Dendritic cell treated with granulocyte-macrophage colony-stimulating factor and Interleukin-4, amounts not matched to agents 40 ng/mL and 50 ng/mL, for 4 days (primary cell): ENCODE measurements at regions not wholly inside any gene's neighbourhood (a gene's known extent, or its start where the extent isn't known, plus 50 kb on each side); places are given as distances from the start of the nearest gene placed in this dataset.
"Not testable (repeated sequence)": the region's sequence is repeated elsewhere in the genome, so short reads cannot be mapped to it uniquely, and the experiment has no call there.

Experiments used
- H3K27ac Mint-ChIP-seq: one replicate; pipeline ENCODE4 v1.8.0; 2022; ENCODE audit warnings: mild to moderate bottlenecking, mixed read lengths
- H3K27me3 Mint-ChIP-seq: one replicate; pipeline ENCODE4 v1.8.0; 2022; ENCODE audit warnings: mild to moderate bottlenecking, mixed read lengths
- H3K36me3 Mint-ChIP-seq: one replicate; pipeline ENCODE4 v1.8.0; 2022; ENCODE audit warnings: low read depth, mixed read lengths
- H3K4me1 Mint-ChIP-seq: one replicate; pipeline ENCODE4 v1.8.0; 2022; ENCODE audit warnings: low read depth, mixed read lengths
- H3K4me3 Mint-ChIP-seq: one replicate; pipeline ENCODE4 v1.8.0; 2022; ENCODE audit warnings: mild to moderate bottlenecking, moderate library complexity, mixed read lengths
- H3K9me3 Mint-ChIP-seq: one replicate; pipeline ENCODE4 v1.8.0; 2022; ENCODE audit warnings: mixed read lengths
- intact Hi-C: fragments of 100-400 bp; cut with micrococcal nuclease; formaldehyde crosslinking; loops from one replicate; pipeline ENCODE4 v1.15.0; 2022

DNA sequence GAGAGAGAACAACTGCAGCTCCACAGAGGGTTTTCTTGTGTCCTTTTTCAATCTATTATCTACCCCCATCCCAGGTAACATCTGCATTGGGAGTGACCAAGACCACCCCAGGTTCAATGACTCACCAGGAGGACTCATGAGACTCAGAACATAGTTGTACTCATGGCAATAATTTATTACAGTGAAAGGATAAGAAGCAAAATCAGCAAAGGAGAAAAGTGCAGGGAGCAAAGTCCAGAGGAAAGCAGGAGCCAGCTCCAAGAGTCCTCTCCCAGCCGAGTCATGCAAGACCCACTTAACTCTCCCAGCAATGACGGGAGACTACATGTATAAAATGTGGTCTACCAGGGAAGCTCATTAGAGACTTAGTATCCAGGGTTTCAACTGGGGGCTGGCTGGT, 129.5 kb upstream of the RBPJ start:
- Mint-ChIP-seq H3K4me3 (no peak overlapping the region), H3K4me1 (peaks cover 32% of the 10 kb centered on the region), H3K27me3 (peaks cover 10% of the 10 kb centered on the region), H3K36me3 (peaks cover 15% of the 10 kb centered on the region), H3K27ac (no peak overlapping the region), H3K9me3 (no peaks in the 10 kb centered on the region)
- intact Hi-C loops, result no loop called here

DNA sequence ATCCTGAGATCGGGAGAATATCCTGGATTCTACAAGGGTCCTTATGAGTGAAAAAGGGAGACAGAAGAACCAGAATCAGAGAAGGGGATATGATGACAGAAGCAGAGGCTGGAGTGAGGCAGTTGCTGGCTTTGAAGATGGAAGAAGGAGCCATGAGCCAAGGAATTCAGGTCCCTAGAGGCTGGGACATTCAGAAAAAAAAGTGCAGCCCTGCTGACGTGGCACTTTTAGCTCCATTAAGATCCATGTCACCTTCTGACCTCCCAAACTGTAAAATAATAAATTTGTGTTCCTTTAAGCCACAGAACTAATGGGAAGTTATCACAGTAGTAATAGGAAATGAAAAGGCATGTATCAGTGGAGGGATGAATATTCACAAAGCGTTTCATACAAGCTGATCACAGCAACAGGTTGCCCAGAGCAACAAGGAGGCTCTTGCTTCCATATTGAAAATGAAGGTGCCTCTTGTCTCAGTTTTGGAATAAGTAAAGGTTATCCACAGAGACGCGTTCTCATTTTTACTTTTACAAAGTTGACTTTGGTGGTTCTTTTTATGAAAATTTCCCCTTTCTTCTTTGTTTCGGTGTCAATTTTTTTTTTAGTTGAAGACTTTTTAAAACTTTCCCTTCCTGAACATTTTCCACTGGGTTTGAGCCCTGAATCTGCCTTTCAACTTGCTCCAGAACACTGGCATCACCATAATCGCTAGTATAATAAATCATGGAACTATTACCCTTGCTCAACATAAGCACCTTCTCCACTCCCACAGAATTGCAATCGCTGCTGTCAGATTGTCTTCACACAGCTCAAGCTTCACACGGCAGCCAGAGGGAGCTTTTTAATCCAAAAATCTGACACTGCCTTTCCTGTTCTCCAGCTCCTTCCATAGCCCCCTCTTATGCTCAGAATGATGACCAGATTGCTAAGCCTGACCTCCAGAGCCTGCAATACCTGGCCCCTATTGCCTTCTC, 127.6 kb upstream of the RBPJ start:
- Mint-ChIP-seq H3K27me3 (peaks cover 10% of the 10 kb centered on the region), H3K4me3 (no peak overlapping the region)
- intact Hi-C loops, result no loop called here

DNA sequence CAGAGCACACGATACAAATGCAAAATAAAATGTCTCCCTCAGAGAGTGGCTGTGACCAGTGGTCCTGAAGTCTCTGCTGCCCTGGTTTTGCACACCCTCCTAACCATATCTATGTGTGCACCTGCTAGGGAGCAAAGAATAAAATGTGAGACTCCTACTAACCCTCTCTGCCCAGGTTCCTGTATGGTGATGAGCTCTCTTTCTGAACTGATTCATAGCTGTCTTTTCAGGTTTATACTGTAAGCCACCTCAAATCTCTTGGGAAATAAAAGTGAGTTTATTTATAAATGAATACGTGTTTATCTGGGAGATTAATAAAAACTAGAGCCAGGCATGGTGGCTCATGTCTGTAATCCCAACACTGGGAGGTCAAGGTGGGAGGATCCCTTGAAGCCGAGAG, 126.0 kb upstream of the RBPJ start:
- intact Hi-C loops, result no loop called here
- no peak overlapping the region for H3K4me3 Mint-ChIP-seq
- H3K9me3 Mint-ChIP-seq, result no peaks in the 10 kb centered on the region
- H3K4me1 Mint-ChIP-seq, result peaks cover 49% of the 10 kb centered on the region
- peaks cover 20% of the 10 kb centered on the region for H3K36me3 Mint-ChIP-seq
- no peak overlapping the region for H3K27ac Mint-ChIP-seq
- peaks cover 9% of the 10 kb centered on the region for H3K27me3 Mint-ChIP-seq

More for the DNA sequence above, 127.6 kb upstream of the RBPJ start:
- H3K4me1 Mint-ChIP-seq, result peaks cover 40% of the 10 kb centered on the region
- peak overlapping the region; percentile 39 for H3K27ac Mint-ChIP-seq
- H3K36me3 Mint-ChIP-seq, result peaks cover 20% of the 10 kb centered on the region
- H3K9me3 Mint-ChIP-seq, result no peaks in the 10 kb centered on the region

DNA sequence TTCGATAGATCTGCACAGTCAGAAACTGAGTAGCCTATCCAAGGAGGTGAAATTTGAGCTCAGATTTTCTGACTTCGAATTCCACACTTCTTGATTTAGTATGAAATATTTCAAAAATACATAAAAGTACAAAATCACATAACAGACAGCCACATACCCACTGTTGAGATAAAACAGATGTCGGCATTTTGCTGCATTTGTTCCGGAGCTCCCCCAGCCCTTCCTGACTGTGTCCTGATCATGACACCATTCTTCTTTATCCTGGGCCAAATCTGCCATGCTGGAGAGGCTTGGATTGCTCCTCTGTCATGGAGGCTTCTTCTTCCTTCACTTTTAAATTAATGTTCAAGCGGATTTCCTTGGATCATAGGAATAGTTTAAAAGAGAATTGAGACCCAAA, 124.2 kb upstream of the RBPJ start:
- Mint-ChIP-seq H3K27ac (no peak overlapping the region), H3K27me3 (peaks cover 13% of the 10 kb centered on the region), H3K4me3 (no peak overlapping the region), H3K36me3 (peaks cover 25% of the 10 kb centered on the region), H3K9me3 (no peaks in the 10 kb centered on the region), H3K4me1 (peaks cover 60% of the 10 kb centered on the region)
- intact Hi-C loops, result no loop called here

DNA sequence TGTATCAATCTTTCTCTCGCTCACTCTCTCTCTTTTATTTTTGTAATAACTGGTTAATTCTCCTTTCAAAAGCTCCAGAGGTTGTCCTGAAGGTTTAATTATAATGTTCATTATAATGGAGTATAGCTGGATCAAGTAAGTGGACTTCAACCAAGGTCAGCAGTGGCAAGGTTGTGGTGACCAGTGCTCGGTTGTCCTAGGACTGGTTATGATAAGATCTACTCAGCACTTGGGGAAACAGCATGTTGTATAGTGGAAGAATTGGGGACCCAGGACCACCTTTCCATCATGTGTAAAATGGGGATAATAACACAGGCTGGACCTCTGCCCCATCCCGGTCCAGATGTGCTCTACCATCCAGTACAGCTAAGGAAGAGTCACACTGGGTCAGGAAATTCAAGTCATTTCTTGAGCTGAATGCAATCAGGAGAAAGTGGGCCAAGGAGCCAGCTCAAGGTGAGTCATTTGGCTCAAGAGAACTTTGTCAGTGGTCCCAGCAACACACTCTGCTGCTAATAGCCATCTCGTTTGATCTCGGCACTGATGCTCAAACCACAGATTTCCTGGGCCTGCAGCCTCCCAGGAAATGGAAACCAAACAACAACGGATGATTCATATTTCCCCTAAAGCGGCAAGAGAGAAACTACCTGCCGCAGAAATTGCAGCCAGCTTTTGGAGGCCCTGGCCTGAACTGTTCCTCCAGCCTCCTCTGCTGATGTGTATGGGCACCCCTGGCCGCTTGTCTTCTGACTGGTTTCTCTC, 123.6 kb upstream of the RBPJ start:
- Mint-ChIP-seq H3K9me3 (no peaks in the 10 kb centered on the region), H3K27ac (no peak overlapping the region), H3K4me3 (no peak overlapping the region), H3K4me1 (peaks cover 66% of the 10 kb centered on the region), H3K27me3 (peaks cover 13% of the 10 kb centered on the region), H3K36me3 (peaks cover 31% of the 10 kb centered on the region)
- intact Hi-C loops, result no loop called here

DNA sequence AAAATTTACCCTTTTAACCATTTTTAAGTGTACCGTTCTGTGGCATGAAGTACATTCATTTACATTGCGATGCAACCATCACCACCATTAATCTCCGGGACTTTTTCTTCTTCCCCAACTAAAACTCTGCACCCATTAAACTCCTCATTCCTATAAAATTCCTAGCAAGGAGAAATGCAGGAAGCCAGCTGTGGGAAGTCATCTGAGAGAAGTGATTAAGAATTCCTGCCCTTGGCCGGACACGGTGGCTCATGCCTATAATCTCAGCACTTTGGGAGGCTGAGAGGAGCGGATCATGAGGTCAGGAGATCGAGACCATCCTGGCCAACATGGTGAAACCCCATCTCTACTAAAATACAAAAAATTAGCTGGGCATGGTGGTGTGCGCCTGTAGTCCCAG, 121.9 kb upstream of the RBPJ start:
- H3K4me3 Mint-ChIP-seq, intact Hi-C loops, H3K9me3 Mint-ChIP-seq, H3K27ac Mint-ChIP-seq: not testable (repeated sequence)
- peaks cover 11% of the 10 kb centered on the region for H3K27me3 Mint-ChIP-seq
- peaks cover 67% of the 10 kb centered on the region for H3K4me1 Mint-ChIP-seq
- peaks cover 37% of the 10 kb centered on the region for H3K36me3 Mint-ChIP-seq

DNA sequence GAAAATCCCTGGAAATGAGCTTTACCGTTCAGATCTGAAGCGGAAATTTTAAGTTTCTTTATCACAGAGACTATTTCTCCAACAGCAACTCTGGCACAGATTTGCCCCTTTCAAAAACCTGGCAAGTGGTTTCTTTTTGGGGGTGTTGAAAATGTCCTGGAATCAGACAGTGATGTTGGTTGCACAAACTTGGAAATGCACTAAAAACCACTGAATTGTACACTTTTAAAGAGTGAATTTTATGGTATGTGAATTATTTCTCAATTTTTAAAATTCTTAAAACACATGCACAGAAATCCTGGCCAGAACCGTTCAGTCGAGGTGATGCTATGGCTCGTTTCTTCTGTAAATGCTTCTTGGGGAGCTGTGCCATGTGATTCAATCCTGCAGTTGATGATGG, 121.2 kb upstream of the RBPJ start:
- H3K36me3 Mint-ChIP-seq, result peaks cover 35% of the 10 kb centered on the region
- intact Hi-C loops, result no loop called here
- H3K27ac Mint-ChIP-seq, result no peak overlapping the region

DNA sequence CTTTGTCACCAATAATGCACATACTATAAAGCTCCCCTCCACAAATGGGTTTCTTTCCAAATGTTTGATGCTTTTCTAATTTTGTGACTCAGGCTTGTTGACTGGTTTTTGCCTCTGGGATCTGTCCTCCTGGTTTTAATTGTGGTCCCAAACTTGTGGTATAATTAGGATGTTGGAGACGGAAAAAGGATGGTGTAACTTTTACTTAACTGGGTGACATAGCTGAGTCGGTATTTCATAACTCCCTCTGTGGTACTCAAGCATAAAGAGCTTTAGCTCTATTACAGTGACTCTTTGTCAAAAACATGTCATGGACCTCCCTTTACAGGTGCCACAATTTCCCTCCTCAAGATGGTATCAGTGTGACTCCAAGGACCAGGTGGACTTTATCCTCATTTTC, 119.7 kb upstream of the RBPJ start:
- H3K36me3 Mint-ChIP-seq, result peaks cover 28% of the 10 kb centered on the region
- H3K4me1 Mint-ChIP-seq, result peaks cover 62% of the 10 kb centered on the region
- no peaks in the 10 kb centered on the region for H3K9me3 Mint-ChIP-seq
- no peak overlapping the region for H3K27ac Mint-ChIP-seq
- H3K27me3 Mint-ChIP-seq, result peaks cover 15% of the 10 kb centered on the region
- no peak overlapping the region for H3K4me3 Mint-ChIP-seq
- intact Hi-C loops, result no loop called here

More for the DNA sequence above, 121.2 kb upstream of the RBPJ start:
- H3K9me3 Mint-ChIP-seq, result no peaks in the 10 kb centered on the region
- H3K27me3 Mint-ChIP-seq, result peaks cover 11% of the 10 kb centered on the region
- H3K4me3 Mint-ChIP-seq, result no peak overlapping the region
- peaks cover 66% of the 10 kb centered on the region for H3K4me1 Mint-ChIP-seq

DNA sequence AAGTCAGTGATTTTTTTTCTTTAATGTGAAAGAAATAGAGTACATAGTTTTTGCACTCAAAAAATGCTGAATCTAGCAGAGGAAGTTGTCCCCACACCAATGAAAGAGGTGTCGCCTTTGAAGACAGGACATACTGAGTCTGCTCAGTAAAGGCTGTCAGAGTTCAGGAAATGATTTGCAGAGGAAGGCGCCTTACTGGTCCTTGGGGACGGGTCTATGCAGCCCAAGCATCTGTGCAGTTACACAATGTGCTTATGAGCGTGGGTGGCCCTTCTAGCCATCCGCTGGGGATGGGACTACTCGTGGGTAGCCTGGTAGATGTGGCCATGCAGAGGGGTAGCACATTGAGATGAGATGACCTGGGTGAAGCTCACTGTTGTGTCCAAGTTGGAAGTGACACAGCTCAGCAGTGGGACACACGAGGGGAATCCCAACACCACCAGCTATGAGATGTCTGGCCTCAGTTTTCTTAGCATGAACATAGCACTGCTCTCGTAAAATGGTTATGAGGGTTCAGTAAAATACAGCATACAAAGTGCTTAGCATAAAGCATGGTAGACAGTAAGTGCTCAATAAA, 116.5 kb upstream of the RBPJ start:
- H3K36me3 Mint-ChIP-seq, result peaks cover 22% of the 10 kb centered on the region
- peaks cover 67% of the 10 kb centered on the region for H3K4me1 Mint-ChIP-seq
- no peaks in the 10 kb centered on the region for H3K9me3 Mint-ChIP-seq
- H3K4me3 Mint-ChIP-seq, result no peak overlapping the region
- intact Hi-C loops, result no loop called here
- H3K27me3 Mint-ChIP-seq, result peaks cover 15% of the 10 kb centered on the region
- no peak overlapping the region for H3K27ac Mint-ChIP-seq

DNA sequence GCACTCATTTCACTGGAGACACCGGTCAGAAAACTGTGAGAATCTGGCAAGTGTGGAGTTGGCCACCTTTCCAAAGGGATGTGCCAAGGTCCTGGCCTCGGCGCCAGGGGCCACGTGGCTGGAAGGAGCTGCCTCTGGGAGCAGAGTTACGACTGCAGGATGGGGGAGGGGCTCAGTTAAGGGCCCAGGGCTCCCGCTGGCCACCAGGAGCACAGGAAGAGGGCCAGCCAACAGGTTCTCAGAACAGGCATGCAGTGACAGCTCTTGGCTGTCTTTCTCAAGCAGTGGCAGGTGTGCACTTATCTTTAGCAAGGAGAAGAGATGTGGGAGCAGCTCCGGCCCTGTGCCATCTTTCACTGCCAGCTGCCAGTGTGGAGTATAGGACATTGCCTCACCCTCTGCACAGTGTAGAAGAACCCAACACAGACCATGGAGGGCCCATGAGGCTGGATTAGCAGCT, 115.9 kb upstream of the RBPJ start:
- intact Hi-C loops, result no loop called here
- Mint-ChIP-seq H3K27me3 (peaks cover 13% of the 10 kb centered on the region), H3K4me1 (peaks cover 69% of the 10 kb centered on the region), H3K9me3 (no peaks in the 10 kb centered on the region), H3K36me3 (peaks cover 22% of the 10 kb centered on the region), H3K27ac (no peak overlapping the region), H3K4me3 (no peak overlapping the region)

DNA sequence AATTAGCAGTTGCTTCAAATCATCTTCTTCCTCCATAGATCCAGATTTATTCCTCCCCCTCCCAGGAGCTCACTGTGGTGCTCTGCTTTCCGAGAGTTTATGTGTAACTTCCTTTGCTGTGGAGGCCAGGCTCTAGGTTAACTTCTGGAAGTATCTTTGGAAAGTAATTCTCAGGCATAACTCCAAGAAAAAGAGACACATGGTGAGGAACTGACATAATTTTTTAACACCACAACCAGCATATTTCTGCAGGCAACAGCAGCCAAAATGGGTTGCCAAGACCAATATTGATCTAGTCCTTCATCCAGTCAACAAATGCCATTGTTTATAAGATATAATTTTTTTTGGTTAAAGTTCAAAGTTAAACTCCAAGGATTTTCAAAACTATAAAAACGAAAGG, 114.5 kb upstream of the RBPJ start:
- Mint-ChIP-seq H3K27ac (peak overlapping the region; percentile 58), H3K27me3 (peaks cover 10% of the 10 kb centered on the region), H3K36me3 (peaks cover 20% of the 10 kb centered on the region), H3K4me1 (peaks cover 67% of the 10 kb centered on the region), H3K4me3 (no peak overlapping the region), H3K9me3 (no peaks in the 10 kb centered on the region)
- intact Hi-C loops, result no loop called here

DNA sequence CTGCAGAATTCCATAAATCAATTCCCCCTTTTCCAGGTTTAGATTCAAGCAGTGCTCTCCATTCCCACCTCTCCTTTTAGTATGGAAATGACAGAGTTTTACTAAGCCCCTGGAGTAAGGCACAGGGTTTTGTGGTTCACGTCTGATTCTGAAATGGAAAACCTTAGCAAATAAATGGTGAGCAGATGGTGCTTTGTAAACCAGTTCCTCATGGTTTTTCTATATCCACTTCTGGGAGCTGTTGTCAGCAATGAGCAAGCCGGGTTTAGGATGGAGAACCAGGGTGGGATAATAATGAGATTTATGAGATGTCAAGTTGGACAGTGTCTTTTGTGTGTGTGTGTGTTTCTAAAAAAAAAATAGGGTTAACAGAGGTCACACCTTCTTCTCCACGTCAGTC, 113.8 kb upstream of the RBPJ start:
- no peak overlapping the region for H3K27ac Mint-ChIP-seq
- H3K36me3 Mint-ChIP-seq, result peaks cover 13% of the 10 kb centered on the region
- H3K27me3 Mint-ChIP-seq, result peaks cover 10% of the 10 kb centered on the region
- H3K4me1 Mint-ChIP-seq, result peaks cover 61% of the 10 kb centered on the region
- intact Hi-C loops, result no loop called here
- H3K9me3 Mint-ChIP-seq, result no peaks in the 10 kb centered on the region
- no peak overlapping the region for H3K4me3 Mint-ChIP-seq

DNA sequence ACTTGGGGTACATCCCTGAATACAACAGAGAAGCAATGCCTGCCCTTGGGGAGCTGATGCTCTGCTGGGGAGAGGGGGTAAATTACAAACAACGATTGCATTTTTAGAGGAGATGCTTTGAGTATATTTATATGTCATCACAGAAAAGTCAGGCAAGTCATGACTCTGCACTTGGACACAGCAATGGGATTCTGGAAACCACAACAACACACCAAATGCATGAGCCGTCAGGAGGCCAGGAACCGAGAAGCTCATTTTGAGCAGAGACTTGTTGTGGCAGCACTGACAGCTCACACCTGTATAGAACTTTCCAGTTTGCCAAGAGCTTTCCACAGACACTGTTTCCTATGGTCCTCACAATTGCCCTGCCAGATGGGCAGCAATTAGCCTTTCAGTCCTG, 113.2 kb upstream of the RBPJ start:
- H3K4me3 Mint-ChIP-seq, result no peak overlapping the region
- peaks cover 9% of the 10 kb centered on the region for H3K36me3 Mint-ChIP-seq

More for the DNA sequence above, 113.2 kb upstream of the RBPJ start:
- Mint-ChIP-seq H3K9me3 (no peaks in the 10 kb centered on the region), H3K4me1 (peaks cover 57% of the 10 kb centered on the region), H3K27me3 (peaks cover 9% of the 10 kb centered on the region), H3K27ac (no peak overlapping the region)
- intact Hi-C loops, result no loop called here
